ENCODE measurements at regions not wholly inside any gene's neighbourhood (a gene's known extent, or its start where the extent isn't known, plus 50 kb on each side); places are given as distances from the start of the nearest gene placed in this dataset.

GRCh38 chr12:115583591-115583990, 693.9 kb downstream of the MED13L start:
- no peaks in the 10 kb centered on the region for H3K27me3 ChIP-seq (ENCODE audit: control insufficient read depth, insufficient read depth, low read length)
- no peaks in the 10 kb centered on the region for H4K20me1 ChIP-seq (ENCODE audit: control insufficient read depth, extremely low read depth, insufficient read depth, low read length)
- no peak overlapping the region for H3K4me2 ChIP-seq (ENCODE audit: extremely low read depth, insufficient read depth, low read length)
- no peak overlapping the region for H3K4me3 ChIP-seq (replicated peaks in 1 of 4; ENCODE audit: control extremely low read depth in 1 of 4, insufficient read depth in 1 of 4, low read depth in 3 of 4, low read length in 4 of 4)
- no peak overlapping the region for H3K9ac ChIP-seq (ENCODE audit: insufficient read depth, low read length)
- DNase-seq (ENCODE audit: low read depth in 2 of 2) = no peak
- no peak overlapping the region for H2AFZ ChIP-seq (ENCODE audit: low read length)
- no peaks in the 10 kb centered on the region for H3K36me3 ChIP-seq (ENCODE audit: control insufficient read depth, insufficient read depth, low read length)
- H3K4me1 ChIP-seq (ENCODE audit: control insufficient read depth, extremely low read depth, insufficient read depth, low read length) = no peaks in the 10 kb centered on the region
- no peak overlapping the region for H3K27ac ChIP-seq (ENCODE audit: insufficient read depth, low read length)
- no peaks in the 10 kb centered on the region for H3K9me3 ChIP-seq (ENCODE audit: control insufficient read depth, insufficient read depth, low read depth, low read length)
- TF ChIP-seq, protein P1, sequence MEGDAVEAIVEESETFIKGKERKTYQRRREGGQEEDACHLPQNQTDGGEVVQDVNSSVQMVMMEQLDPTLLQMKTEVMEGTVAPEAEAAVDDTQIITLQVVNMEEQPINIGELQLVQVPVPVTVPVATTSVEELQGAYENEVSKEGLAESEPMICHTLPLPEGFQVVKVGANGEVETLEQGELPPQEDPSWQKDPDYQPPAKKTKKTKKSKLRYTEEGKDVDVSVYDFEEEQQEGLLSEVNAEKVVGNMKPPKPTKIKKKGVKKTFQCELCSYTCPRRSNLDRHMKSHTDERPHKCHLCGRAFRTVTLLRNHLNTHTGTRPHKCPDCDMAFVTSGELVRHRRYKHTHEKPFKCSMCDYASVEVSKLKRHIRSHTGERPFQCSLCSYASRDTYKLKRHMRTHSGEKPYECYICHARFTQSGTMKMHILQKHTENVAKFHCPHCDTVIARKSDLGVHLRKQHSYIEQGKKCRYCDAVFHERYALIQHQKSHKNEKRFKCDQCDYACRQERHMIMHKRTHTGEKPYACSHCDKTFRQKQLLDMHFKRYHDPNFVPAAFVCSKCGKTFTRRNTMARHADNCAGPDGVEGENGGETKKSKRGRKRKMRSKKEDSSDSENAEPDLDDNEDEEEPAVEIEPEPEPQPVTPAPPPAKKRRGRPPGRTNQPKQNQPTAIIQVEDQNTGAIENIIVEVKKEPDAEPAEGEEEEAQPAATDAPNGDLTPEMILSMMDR (conservative IDR thresholded peaks at IDR 0.05 in 1 of 2, IDR thresholded peaks at IDR 0.05 in 1 of 2; ENCODE audit: low read depth in 1 of 2, low read length in 2 of 2) = no peak
- no peak for TF ChIP-seq EZH2 (IDR thresholded peaks at IDR 0.05; ENCODE audit: low read length, missing control alignments)
- H3K79me2 ChIP-seq (ENCODE audit: control insufficient read depth, insufficient read depth, low read length) = no peaks in the 10 kb centered on the region

DNA sequence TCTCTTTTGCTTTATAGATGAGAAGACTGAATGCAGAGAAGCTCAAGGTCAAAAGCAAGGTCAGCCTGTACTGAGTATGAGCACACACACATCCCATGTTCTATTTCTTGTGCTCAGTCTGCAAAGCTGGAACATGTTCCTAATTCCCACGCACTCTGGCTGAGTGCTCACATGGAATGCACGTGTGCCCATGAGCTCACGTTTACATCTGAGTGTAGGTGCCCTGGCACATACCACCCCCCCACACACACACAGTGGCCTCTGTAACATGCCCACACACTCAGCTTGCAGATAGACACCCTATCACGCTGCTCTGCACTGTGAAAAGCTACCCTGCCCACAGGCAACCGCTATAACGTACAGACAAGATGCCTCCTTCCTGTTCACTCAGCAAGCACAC, 700.1 kb downstream of the MED13L start:
- no peak for DNase-seq (ENCODE audit: low read depth in 2 of 2)
- Histone ChIP-seq H3K36me3 (ENCODE audit: control insufficient read depth, insufficient read depth, low read length) (no peaks in the 10 kb centered on the region), H3K4me3 (replicated peaks in 1 of 4; ENCODE audit: control extremely low read depth in 1 of 4, insufficient read depth in 1 of 4, low read depth in 3 of 4, low read length in 4 of 4) (no peak overlapping the region), H3K4me2 (ENCODE audit: extremely low read depth, insufficient read depth, low read length) (no peak overlapping the region), H4K20me1 (ENCODE audit: control insufficient read depth, extremely low read depth, insufficient read depth, low read length) (no peaks in the 10 kb centered on the region), H3K9me3 (ENCODE audit: control insufficient read depth, insufficient read depth, low read depth, low read length) (no peaks in the 10 kb centered on the region), H3K79me2 (ENCODE audit: control insufficient read depth, insufficient read depth, low read length) (no peaks in the 10 kb centered on the region), H3K27me3 (ENCODE audit: control insufficient read depth, insufficient read depth, low read length) (no peaks in the 10 kb centered on the region), H3K4me1 (ENCODE audit: control insufficient read depth, extremely low read depth, insufficient read depth, low read length) (no peaks in the 10 kb centered on the region), H2AFZ (ENCODE audit: low read length) (no peak overlapping the region), H3K9ac (ENCODE audit: insufficient read depth, low read length) (no peak overlapping the region), H3K27ac (ENCODE audit: insufficient read depth, low read length) (no peak overlapping the region)
- TF ChIP-seq, protein P1 (conservative IDR thresholded peaks at IDR 0.05 in 1 of 2, IDR thresholded peaks at IDR 0.05 in 1 of 2; ENCODE audit: low read depth in 1 of 2, low read length in 2 of 2) = no peak
- no peak for TF ChIP-seq EZH2 (IDR thresholded peaks at IDR 0.05; ENCODE audit: low read length, missing control alignments)

GRCh38 chr12:115574826-115575225, 702.7 kb downstream of the MED13L start:
- H3K36me3 ChIP-seq (ENCODE audit: control insufficient read depth, insufficient read depth, low read length) = no peaks in the 10 kb centered on the region

More at GRCh38 chr12:115574826-115575225, 702.7 kb downstream of the MED13L start:
- H3K9ac ChIP-seq (ENCODE audit: insufficient read depth, low read length) = no peak overlapping the region
- H4K20me1 ChIP-seq (ENCODE audit: control insufficient read depth, extremely low read depth, insufficient read depth, low read length) = no peaks in the 10 kb centered on the region
- no peak for TF ChIP-seq EZH2 (IDR thresholded peaks at IDR 0.05; ENCODE audit: low read length, missing control alignments)
- TF ChIP-seq, protein P1 (conservative IDR thresholded peaks at IDR 0.05 in 1 of 2, IDR thresholded peaks at IDR 0.05 in 1 of 2; ENCODE audit: low read depth in 1 of 2, low read length in 2 of 2) = no peak
- DNase-seq (ENCODE audit: low read depth in 2 of 2) = no peak
- H3K27ac ChIP-seq (ENCODE audit: insufficient read depth, low read length) = no peak overlapping the region
- no peaks in the 10 kb centered on the region for H3K79me2 ChIP-seq (ENCODE audit: control insufficient read depth, insufficient read depth, low read length)
- no peak overlapping the region for H3K4me3 ChIP-seq (replicated peaks in 1 of 4; ENCODE audit: control extremely low read depth in 1 of 4, insufficient read depth in 1 of 4, low read depth in 3 of 4, low read length in 4 of 4)
- no peaks in the 10 kb centered on the region for H3K4me1 ChIP-seq (ENCODE audit: control insufficient read depth, extremely low read depth, insufficient read depth, low read length)
- H2AFZ ChIP-seq (ENCODE audit: low read length) = no peak overlapping the region
- no peaks in the 10 kb centered on the region for H3K27me3 ChIP-seq (ENCODE audit: control insufficient read depth, insufficient read depth, low read length)
- no peak overlapping the region for H3K4me2 ChIP-seq (ENCODE audit: extremely low read depth, insufficient read depth, low read length)
- no peaks in the 10 kb centered on the region for H3K9me3 ChIP-seq (ENCODE audit: control insufficient read depth, insufficient read depth, low read depth, low read length)

Data from fibroblast of lung (primary cell).